Fibroblast of skin of right quadriceps (primary cell): ENCODE measurements at regions not wholly inside any gene's neighbourhood (a gene's known extent, or its start where the extent isn't known, plus 50 kb on each side); places are given as distances from the start of the nearest gene placed in this dataset.

Experiments
- DNase-seq: peaks from one replicate; pipeline ENCODE4 v3.0.0-alpha.2; 2013

DNA sequence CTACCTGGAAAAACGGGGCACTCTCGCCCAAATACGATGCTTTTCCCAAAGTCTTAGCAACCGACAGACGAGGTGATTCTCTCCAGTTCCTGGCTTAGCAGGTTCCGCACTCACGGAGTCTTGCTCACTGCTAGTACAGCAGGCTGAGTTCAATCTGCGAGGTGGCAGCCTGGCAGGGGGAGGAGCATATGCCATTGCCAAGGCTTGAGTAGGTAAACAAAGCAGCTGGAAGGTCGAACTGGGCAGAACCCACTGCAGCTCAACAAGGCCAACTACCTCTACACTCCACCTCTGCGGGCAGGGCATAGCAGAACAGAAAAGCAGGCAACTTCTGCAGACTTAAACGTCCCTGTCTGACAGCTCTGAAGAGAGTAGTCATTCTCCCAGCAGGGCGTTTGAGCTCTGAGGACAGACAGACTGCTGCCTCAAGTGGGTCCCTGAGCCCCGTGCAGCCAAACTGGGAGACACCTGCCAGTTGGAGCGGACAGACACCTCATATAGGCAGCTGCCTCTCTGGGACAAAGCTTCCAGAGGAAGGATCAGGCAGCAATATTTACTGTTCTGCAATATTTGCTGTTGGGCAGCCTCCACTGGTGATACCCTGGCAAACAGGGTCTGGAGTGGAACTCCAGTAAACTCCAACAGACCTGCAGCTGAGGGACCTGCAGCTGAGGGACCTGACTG lies 73.4 kb upstream of the CADM2 start:
- DNase-seq = no peak

DNA sequence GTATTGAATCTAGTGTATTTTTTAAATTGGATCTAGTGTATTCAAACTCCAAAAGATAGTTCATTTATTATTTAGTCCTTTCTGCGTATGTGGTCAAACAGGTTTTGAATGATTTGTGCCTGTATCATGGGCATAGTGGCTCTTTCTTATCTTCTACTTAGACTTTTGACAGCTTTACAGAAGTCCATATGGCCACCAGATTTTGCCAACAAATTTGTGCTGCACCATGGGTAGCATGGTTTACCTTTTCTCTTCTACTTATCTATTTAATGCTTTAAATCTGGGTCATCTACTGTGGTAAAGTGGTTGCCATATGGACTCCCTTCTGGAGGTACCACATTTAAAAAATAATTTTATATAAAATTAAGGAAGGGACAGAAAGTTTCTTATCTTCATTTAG lies 66.9 kb upstream of the CADM2 start:
- DNase-seq = no peak

GRCh38 chr3:84893211-84893610 lies 65.6 kb upstream of the CADM2 start:
- DNase-seq = no peak

- no peak for DNase-seq
These were observed 54.6 kb upstream of the CADM2 start for GRCh38 chr3:84904212-84904611.

DNA sequence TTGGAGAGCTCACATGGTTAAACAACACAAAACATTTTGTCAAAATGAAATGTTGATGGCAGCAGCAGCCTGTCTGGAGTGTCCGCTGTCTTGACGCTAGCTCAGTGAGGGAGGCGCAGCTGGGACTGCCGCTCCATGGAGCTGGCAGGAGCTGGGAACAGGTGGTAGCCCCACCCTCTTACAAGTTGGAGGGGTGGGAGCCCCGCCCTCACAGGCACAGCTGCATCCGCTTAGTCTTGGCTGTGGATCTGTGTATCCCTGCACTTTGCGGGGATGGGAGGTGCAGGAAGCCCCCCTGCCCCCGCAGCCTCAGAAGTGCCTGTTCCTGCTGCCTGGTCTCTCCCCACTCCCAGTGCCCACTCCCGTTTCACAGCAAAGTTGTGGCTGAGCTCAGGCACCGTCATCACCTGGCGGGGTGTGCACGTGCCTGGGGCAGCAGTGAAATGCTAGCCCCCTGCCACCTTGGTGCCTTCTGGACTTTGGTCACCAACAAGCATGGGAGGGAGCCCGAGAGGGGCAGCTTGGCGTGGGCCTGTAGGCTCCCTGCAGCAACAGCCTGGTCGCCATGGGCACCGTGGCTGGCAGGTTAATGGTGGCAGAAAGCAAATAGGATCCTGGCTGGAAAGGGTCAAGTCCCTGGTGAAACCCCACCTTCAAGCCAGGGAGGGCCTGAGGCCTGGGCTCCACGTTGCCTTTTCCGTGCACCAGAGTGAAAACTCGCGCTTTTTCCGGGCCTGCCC lies 53.8 kb upstream of the CADM2 start:
- DNase-seq = no peak

DNA sequence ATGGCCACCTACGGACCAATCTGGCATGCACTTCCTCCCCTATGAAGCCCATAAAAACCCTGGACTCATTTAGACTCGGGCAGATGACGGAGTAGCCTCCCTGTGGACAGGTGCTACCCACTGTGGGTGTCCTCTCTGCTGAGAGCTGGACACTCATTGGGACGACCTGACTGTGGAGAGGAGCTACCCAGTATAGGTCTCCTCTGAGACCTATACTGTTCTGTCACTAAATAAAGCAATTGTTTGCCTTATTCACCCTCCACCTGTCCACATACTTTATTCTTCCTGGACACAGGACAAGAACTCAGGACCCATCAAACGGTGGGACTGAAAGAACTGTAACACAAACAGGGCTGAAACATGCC lies 53.3 kb upstream of the CADM2 start:
- no peak for DNase-seq

DNA sequence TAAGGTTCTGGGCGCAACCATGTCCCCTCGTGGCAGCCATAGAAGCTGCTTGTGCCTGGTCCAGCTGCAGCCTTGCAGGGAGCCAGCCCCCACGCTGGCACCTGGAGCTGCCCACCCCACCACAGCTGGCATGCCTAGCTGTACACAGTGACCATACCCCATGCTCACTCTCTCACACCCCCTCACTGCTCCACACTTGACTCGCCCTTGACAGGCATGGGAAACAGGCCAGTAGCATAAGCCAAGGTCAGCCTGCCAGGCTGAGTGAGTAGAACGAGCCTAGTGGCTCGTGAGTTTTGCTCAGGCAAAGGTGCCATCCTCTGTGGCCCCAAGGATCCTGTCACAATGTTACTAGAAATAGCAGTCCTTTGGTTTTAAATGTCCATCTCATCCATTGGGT lies 52.7 kb upstream of the CADM2 start:
- no peak for DNase-seq
